IMR-90 (cell line): ENCODE measurements at regions not wholly inside any gene's neighbourhood (a gene's known extent, or its start where the extent isn't known, plus 50 kb on each side); places are given as distances from the start of the nearest gene placed in this dataset.

Source experiments
- ATAC-seq: fragments of 200-7000 bp; cut with Tn5 transposase; 2 replicates; pipeline ENCODE4 v1.9.1; 2020; ENCODE audit warnings: low read depth, mild to moderate bottlenecking, moderate library complexity
- BruUV-seq: library from RNA; stranded (reverse); fragments of 400-500 nt; replicated peaks from 2 replicates; lab custom pipeline; 2021; lab: Mats Ljungman, UMichigan
- CTCF ChIA-PET: fragments of 300-600 bp; formaldehyde crosslinking; extraction: SDS; loops from one replicate; lab custom pipeline; 2021; ENCODE audit warnings: antibody characterized with exemption; lab: Yijun Ruan, JAX
- POLR2A ChIA-PET: fragments of 300-600 bp; sonication (Branson Sonifier 250); formaldehyde crosslinking; loops from one replicate; lab custom pipeline; 2022; ENCODE audit warnings: antibody characterized with exemption; ENCODE audit not compliant: unreplicated experiment; lab: Charles Lee
- DNase-seq: peaks from one replicate; pipeline ENCODE4 v3.0.0; 2013
- H2AFZ ChIP-seq: replicated peaks from 2 replicates; pipeline ENCODE3; 2013; ENCODE audit warnings: low read length, mild to moderate bottlenecking; ENCODE audit not compliant: poor library complexity
- H2AK5ac ChIP-seq: 2 replicates; pipeline ENCODE4 v1.6.1; 2013; ENCODE audit warnings: low read depth, low read length, inconsistent platforms
- H2AK9ac ChIP-seq: replicated peaks from 2 replicates; pipeline ENCODE3; 2013; ENCODE audit warnings: mild to moderate bottlenecking, low read depth, low read length, moderate library complexity; ENCODE audit not compliant: poor library complexity
- H2BK120ac ChIP-seq: 2 replicates; pipeline ENCODE4 v1.6.1; 2013; ENCODE audit warnings: low read depth, low read length, inconsistent platforms
- H2BK15ac ChIP-seq: 3 replicates; pipeline ENCODE4 v1.6.1; 2013; ENCODE audit warnings: low read depth, low read length, inconsistent platforms
- H2BK20ac ChIP-seq: 2 replicates; pipeline ENCODE4 v1.6.1; 2013; ENCODE audit warnings: low read depth, mild to moderate bottlenecking, inconsistent platforms, low read length, moderate library complexity
- H2BK5ac ChIP-seq: 2 replicates; pipeline ENCODE4 v1.6.1; 2013; ENCODE audit warnings: mild to moderate bottlenecking, low read depth, low read length, inconsistent platforms; ENCODE audit not compliant: poor library complexity, severe bottlenecking
- H3K14ac ChIP-seq: replicated peaks from 2 replicates; pipeline ENCODE4 v1.6.1; 2013; ENCODE audit warnings: low read depth, low read length, inconsistent platforms
- H3K18ac ChIP-seq: 2 replicates; pipeline ENCODE4 v1.6.1; 2013; ENCODE audit warnings: low read depth, low read length, control low read depth
- H3K23ac ChIP-seq: 2 replicates; pipeline ENCODE4 v1.6.1; 2013; ENCODE audit warnings: low read depth, low read length, inconsistent platforms
- H3K27ac ChIP-seq: 2 replicates; pipeline ENCODE4 v1.5.1; 2013; ENCODE audit warnings: mild to moderate bottlenecking, control low read depth, low read length; ENCODE audit not compliant: insufficient read depth
- H3K27me3 ChIP-seq: 2 replicates; pipeline ENCODE4 v1.6.1; 2013; ENCODE audit warnings: low read length; ENCODE audit not compliant: control insufficient read depth, insufficient read depth
- H3K36me3 ChIP-seq: 2 replicates; pipeline ENCODE4 v1.6.1; 2013; ENCODE audit warnings: low read length, mixed read lengths; ENCODE audit not compliant: control insufficient read depth, insufficient read depth
- H3K4ac ChIP-seq: 2 replicates; pipeline ENCODE4 v1.6.1; 2013; ENCODE audit warnings: low read depth, low read length, inconsistent platforms
- H3K4me1 ChIP-seq: 2 replicates; pipeline ENCODE4 v1.6.1; 2013; ENCODE audit warnings: low read length, mixed read lengths; ENCODE audit not compliant: control insufficient read depth, insufficient read depth
- H3K4me2 ChIP-seq: 2 replicates; pipeline ENCODE4 v1.6.1; 2013; ENCODE audit warnings: low read depth, mild to moderate bottlenecking, control low read depth, low read length, moderate library complexity
- H3K4me3 ChIP-seq: 2 replicates; pipeline ENCODE4 v1.5.1; 2013; ENCODE audit warnings: low read depth, mild to moderate bottlenecking, control low read depth, low read length, moderate library complexity; ENCODE audit not compliant: insufficient read depth
- H3K56ac ChIP-seq: 2 replicates; pipeline ENCODE4 v1.6.1; 2013; ENCODE audit warnings: low read length, inconsistent platforms; ENCODE audit not compliant: insufficient read depth; ENCODE audit errors: extremely low read depth
- H3K79me1 ChIP-seq, 2 experiments: 2 replicates each; pipeline ENCODE4 v1.6.1; 2013; ENCODE audit warnings: low read length in 2 of 2, inconsistent platforms in 1 of 2, low read depth in 1 of 2
- H3K9ac ChIP-seq: 2 replicates; pipeline ENCODE4 v1.6.1; 2013; ENCODE audit warnings: low read depth, low read length, control low read depth
- H3K9me1 ChIP-seq: 2 replicates; pipeline ENCODE4 v1.6.1; 2013; ENCODE audit warnings: low read length, inconsistent platforms; ENCODE audit not compliant: insufficient read depth
- H3K9me3 ChIP-seq: 2 replicates; pipeline ENCODE4 v1.6.1; 2013; ENCODE audit warnings: low read length; ENCODE audit not compliant: control insufficient read depth, insufficient read depth
- H4K20me1 ChIP-seq: 2 replicates; pipeline ENCODE4 v1.6.1; 2013; ENCODE audit warnings: low read length, inconsistent platforms; ENCODE audit not compliant: insufficient read depth
- H4K5ac ChIP-seq: 2 replicates; pipeline ENCODE4 v1.6.1; 2013; ENCODE audit warnings: mild to moderate bottlenecking, low read depth, low read length, control low read depth
- H4K8ac ChIP-seq, 2 experiments: 2 replicates each; pipeline ENCODE4 v1.6.1; 2013; ENCODE audit warnings: low read depth in 2 of 2, low read length in 2 of 2, control low read depth in 1 of 2, inconsistent platforms in 1 of 2
- H4K91ac ChIP-seq: 2 replicates; pipeline ENCODE4 v1.6.1; 2013; ENCODE audit warnings: low read depth, low read length, inconsistent platforms; ENCODE audit not compliant: insufficient read depth
- BHLHE40 ChIP-seq: fragments of 150-350 bp; IDR thresholded peaks from 2 replicates; pipeline ENCODE4 v1.6.1; 2016; ENCODE audit warnings: mild to moderate bottlenecking, low read depth, low read length
- CEBPB ChIP-seq: IDR thresholded peaks from 2 replicates; pipeline ENCODE4 v1.6.1; 2012; ENCODE audit warnings: low read depth, low read length, improper control_type of control experiment
- CHD1 ChIP-seq: IDR thresholded peaks from 2 replicates; pipeline ENCODE4 v1.6.1; 2012; ENCODE audit warnings: low read depth, low read length, improper control_type of control experiment
- CTCF ChIP-seq: conservative IDR thresholded peaks from 2 replicates; pipeline ENCODE4 v1.5.1; 2012; ENCODE audit warnings: mild to moderate bottlenecking, low read depth, low read length, improper control_type of control experiment
- FOS ChIP-seq: fragments of 150-350 bp; IDR thresholded peaks from 2 replicates; pipeline ENCODE4 v1.6.1; 2016; ENCODE audit warnings: low read depth, low read length
- MAFK ChIP-seq: IDR thresholded peaks from 2 replicates; pipeline ENCODE4 v1.6.1; 2012; ENCODE audit warnings: low read depth, low read length, improper control_type of control experiment
- MAZ ChIP-seq: IDR thresholded peaks from 2 replicates; pipeline ENCODE4 v1.6.1; 2012; ENCODE audit warnings: low read depth, mild to moderate bottlenecking, low read length, improper control_type of control experiment, moderate library complexity, borderline replicate concordance
- MXI1 ChIP-seq: IDR thresholded peaks from 2 replicates; pipeline ENCODE4 v1.6.1; 2012; ENCODE audit warnings: low read depth, mild to moderate bottlenecking, low read length, moderate library complexity, borderline replicate concordance
- NFE2L2 ChIP-seq: fragments of 150-350 bp; IDR thresholded peaks from 2 replicates; pipeline ENCODE4 v1.6.1; 2016; ENCODE audit warnings: low read depth, mild to moderate bottlenecking, low read length
- POLR2A ChIP-seq: IDR thresholded peaks from 2 replicates; pipeline ENCODE4 v1.6.1; 2012; ENCODE audit warnings: mild to moderate bottlenecking, low read depth, low read length
- RAD21 ChIP-seq: IDR thresholded peaks from 2 replicates; pipeline ENCODE4 v1.6.1; 2012; ENCODE audit warnings: low read length, improper control_type of control experiment
- RCOR1 ChIP-seq: IDR thresholded peaks from 2 replicates; pipeline ENCODE4 v1.6.1; 2012; ENCODE audit warnings: mild to moderate bottlenecking, low read length, improper control_type of control experiment; ENCODE audit not compliant: insufficient replicate concordance
- RFX5 ChIP-seq: IDR thresholded peaks from 2 replicates; pipeline ENCODE4 v1.8.0; 2012; ENCODE audit warnings: low read depth, mild to moderate bottlenecking, low read length, moderate library complexity
- USF2 ChIP-seq: fragments of 150-350 bp; IDR thresholded peaks from 2 replicates; pipeline ENCODE4 v1.6.1; 2017; ENCODE audit warnings: mild to moderate bottlenecking, antibody characterized with exemption, low read length, low read depth
- WGBS, 2 experiments: methylation state at CpG; one replicate each; pipeline versions ENCODE4 v1.1.5 to v1.1.7; 2013; ENCODE audit warnings: missing lambda C conversion rate in 2 of 2; ENCODE audit not compliant: insufficient read length in 1 of 2; ENCODE audit errors: extremely low coverage in 2 of 2; 5-methylcytosine and 5-hydroxymethylcytosine counted together
- dilution Hi-C: fragments of 300-500 bp; cut with HindIII; formaldehyde crosslinking; loops from one replicate; pipeline ENCODE4 v1.14.3; 2018; ENCODE audit warnings: low sequenced_read_pairs; ENCODE audit not compliant: unreplicated experiment
- in situ Hi-C: fragments of 300-500 bp; cut with MboI; formaldehyde crosslinking; loops from 3 replicates; pipeline ENCODE4 v1.14.3; 2019; ENCODE audit warnings: low sequenced_read_pairs, inconsistent platforms, mixed read lengths
- intact Hi-C: fragments of 100-400 bp; cut with micrococcal nuclease; formaldehyde crosslinking; loops from 2 replicates; pipeline ENCODE4 v1.10.0; 2022
- TF ChIP-seq, protein P1 (sequence below): fragments of 150-350 bp; IDR thresholded peaks from 2 replicates; pipeline ENCODE4 v1.6.1; 2016; ENCODE audit warnings: low read depth, mild to moderate bottlenecking, low read length, moderate library complexity, borderline replicate concordance

- Histone ChIP-seq H3K79me1 (no peaks in the 10 kb centered on the region), H3K36me3 (no peaks in the 10 kb centered on the region), H2BK15ac (no peak overlapping the region), H3K4me3 (no peak overlapping the region), H2BK5ac (no peak overlapping the region), H2AK9ac (no peak overlapping the region), H4K5ac (no peak overlapping the region), H4K8ac (no peak overlapping the region), H3K4ac (no peak overlapping the region), H2AFZ (no peak overlapping the region), H2BK120ac (no peak overlapping the region), H2BK20ac (no peak overlapping the region), H4K91ac (no peak overlapping the region), H4K20me1 (no peaks in the 10 kb centered on the region), H3K9ac (no peak overlapping the region), H3K18ac (no peak overlapping the region), H3K9me3 (peaks cover 7% of the 10 kb centered on the region), H3K9me1 (no peaks in the 10 kb centered on the region), H3K23ac (no peak overlapping the region), H3K14ac (no peak overlapping the region), H3K4me2 (no peak overlapping the region), H2AK5ac (no peak overlapping the region), H3K27ac (no peak overlapping the region), H3K4me1 (no peaks in the 10 kb centered on the region), H3K27me3 (no peaks in the 10 kb centered on the region), H3K56ac (no peak overlapping the region)
- TF ChIP-seq RCOR1 (no peak), USF2 (no peak), CEBPB (no peak), RFX5 (no peak), CTCF (no peak), NFE2L2 (no peak), MAFK (no peak), RAD21 (no peak), MXI1 (no peak), BHLHE40 (no peak), CHD1 (no peak), POLR2A (no peak), MAZ (no peak), FOS (no peak)
- TF ChIP-seq, protein P1, sequence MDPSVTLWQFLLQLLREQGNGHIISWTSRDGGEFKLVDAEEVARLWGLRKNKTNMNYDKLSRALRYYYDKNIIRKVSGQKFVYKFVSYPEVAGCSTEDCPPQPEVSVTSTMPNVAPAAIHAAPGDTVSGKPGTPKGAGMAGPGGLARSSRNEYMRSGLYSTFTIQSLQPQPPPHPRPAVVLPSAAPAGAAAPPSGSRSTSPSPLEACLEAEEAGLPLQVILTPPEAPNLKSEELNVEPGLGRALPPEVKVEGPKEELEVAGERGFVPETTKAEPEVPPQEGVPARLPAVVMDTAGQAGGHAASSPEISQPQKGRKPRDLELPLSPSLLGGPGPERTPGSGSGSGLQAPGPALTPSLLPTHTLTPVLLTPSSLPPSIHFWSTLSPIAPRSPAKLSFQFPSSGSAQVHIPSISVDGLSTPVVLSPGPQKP: no peak
- no CpG with 5 or more reads among the region's 2 CpGs for WGBS, 2 experiments
- DNase-seq (no peak), ATAC-seq (no peak)
- intact Hi-C loops: no loop called here
- BruUV-seq: no TSS peak
- ChIA-PET POLR2A (no interaction called here), CTCF (no interaction called here)
- dilution Hi-C loops: no loop called here
- in situ Hi-C loops: no loop called here
Measured at GRCh38 chr16:52740333-52740732, 193.4 kb upstream of the TOX3 start.
